ENCODE measurements at regions not wholly inside any gene's neighbourhood (a gene's known extent, or its start where the extent isn't known, plus 50 kb on each side); places are given as distances from the start of the nearest gene placed in this dataset.

DNA sequence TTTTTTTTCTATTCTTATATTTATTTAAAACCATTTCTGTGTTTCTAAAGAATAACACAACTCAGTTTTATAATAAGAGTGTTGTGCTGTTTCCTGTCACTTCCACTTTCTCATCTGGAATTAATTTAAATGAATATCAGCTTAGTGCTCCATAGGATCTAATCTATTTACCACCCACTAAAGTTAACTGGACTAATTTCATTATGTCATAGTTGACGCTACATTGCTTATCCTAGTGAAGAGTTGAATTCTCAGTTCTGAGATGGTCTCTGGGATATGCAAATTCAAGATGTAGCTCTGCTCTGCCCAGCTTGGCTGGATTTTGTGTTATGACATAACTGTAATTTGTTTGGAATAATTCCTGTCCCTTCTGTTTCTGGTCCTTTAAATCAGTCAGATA is 380.1 kb downstream of the METTL15 start:
- H3K4me1 Mint-ChIP-seq (ENCODE audit: low read depth): no peaks in the 10 kb centered on the region
- H3K27me3 Mint-ChIP-seq: no peaks in the 10 kb centered on the region
- no peak for DNase-seq
- TF ChIP-seq, protein P1, sequence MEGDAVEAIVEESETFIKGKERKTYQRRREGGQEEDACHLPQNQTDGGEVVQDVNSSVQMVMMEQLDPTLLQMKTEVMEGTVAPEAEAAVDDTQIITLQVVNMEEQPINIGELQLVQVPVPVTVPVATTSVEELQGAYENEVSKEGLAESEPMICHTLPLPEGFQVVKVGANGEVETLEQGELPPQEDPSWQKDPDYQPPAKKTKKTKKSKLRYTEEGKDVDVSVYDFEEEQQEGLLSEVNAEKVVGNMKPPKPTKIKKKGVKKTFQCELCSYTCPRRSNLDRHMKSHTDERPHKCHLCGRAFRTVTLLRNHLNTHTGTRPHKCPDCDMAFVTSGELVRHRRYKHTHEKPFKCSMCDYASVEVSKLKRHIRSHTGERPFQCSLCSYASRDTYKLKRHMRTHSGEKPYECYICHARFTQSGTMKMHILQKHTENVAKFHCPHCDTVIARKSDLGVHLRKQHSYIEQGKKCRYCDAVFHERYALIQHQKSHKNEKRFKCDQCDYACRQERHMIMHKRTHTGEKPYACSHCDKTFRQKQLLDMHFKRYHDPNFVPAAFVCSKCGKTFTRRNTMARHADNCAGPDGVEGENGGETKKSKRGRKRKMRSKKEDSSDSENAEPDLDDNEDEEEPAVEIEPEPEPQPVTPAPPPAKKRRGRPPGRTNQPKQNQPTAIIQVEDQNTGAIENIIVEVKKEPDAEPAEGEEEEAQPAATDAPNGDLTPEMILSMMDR (IDR thresholded peaks at IDR 0.05): no peak
- H3K36me3 Mint-ChIP-seq (ENCODE audit: low read depth): no peaks in the 10 kb centered on the region
- no peaks in the 10 kb centered on the region for H3K9me3 Mint-ChIP-seq
- H3K4me3 Mint-ChIP-seq: no peak overlapping the region
- no peak for ATAC-seq
- ChIA-PET CTCF (interaction anchor here (0.8 to 2.5 kb wide), 2 partner anchors 10 to 28 kb away, joined by 3 to 10 read pairs; no protein-coding TSS in a partner anchor), POLR2A (no interaction called here)
- no peak overlapping the region for H3K27ac Mint-ChIP-seq
- intact Hi-C loops (cut with micrococcal nuclease): no loop called here

- ChIA-PET CTCF (no interaction called here), POLR2A (no interaction called here)
- DNase-seq: no peak
- Mint-ChIP-seq H3K4me3 (no peak overlapping the region), H3K4me1 (ENCODE audit: low read depth) (no peaks in the 10 kb centered on the region), H3K36me3 (ENCODE audit: low read depth) (no peaks in the 10 kb centered on the region), H3K27ac (no peak overlapping the region), H3K27me3 (no peaks in the 10 kb centered on the region), H3K9me3 (no peaks in the 10 kb centered on the region)
- intact Hi-C loops (cut with micrococcal nuclease): no loop called here
- no peak for ATAC-seq
- TF ChIP-seq, protein P1 (IDR thresholded peaks at IDR 0.05): no peak
Measured at GRCh38 chr11:28483072-28483867, 375.1 kb downstream of the METTL15 start.

DNA sequence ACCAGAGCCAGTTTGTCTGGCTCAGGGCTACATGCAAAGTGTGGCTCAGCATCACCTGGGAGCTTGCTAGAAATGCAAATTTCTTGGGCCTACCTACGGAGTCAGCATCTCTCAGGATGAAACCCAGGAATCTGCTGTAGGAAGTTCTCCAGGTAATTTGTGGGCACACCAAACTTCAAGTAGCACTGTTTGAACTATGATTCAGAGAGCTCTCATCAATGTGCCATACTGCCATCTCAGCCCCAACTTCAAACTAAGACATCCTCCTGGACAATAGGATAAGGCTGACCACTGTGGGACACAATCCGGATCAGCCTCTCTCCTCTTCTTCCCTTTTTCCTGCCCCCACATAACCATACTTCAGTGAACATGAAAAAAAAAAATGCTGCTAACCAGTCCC is 374.5 kb downstream of the METTL15 start:
- ChIA-PET CTCF (no interaction called here), POLR2A (no interaction called here)
- Mint-ChIP-seq H3K27me3 (no peaks in the 10 kb centered on the region), H3K4me3 (no peak overlapping the region), H3K36me3 (ENCODE audit: low read depth) (no peaks in the 10 kb centered on the region), H3K4me1 (ENCODE audit: low read depth) (no peaks in the 10 kb centered on the region), H3K27ac (no peak overlapping the region), H3K9me3 (no peaks in the 10 kb centered on the region)
- intact Hi-C loops (cut with micrococcal nuclease): no loop called here
- ATAC-seq (no peak), DNase-seq (no peak)
- TF ChIP-seq, protein P1 (IDR thresholded peaks at IDR 0.05): no peak

DNA sequence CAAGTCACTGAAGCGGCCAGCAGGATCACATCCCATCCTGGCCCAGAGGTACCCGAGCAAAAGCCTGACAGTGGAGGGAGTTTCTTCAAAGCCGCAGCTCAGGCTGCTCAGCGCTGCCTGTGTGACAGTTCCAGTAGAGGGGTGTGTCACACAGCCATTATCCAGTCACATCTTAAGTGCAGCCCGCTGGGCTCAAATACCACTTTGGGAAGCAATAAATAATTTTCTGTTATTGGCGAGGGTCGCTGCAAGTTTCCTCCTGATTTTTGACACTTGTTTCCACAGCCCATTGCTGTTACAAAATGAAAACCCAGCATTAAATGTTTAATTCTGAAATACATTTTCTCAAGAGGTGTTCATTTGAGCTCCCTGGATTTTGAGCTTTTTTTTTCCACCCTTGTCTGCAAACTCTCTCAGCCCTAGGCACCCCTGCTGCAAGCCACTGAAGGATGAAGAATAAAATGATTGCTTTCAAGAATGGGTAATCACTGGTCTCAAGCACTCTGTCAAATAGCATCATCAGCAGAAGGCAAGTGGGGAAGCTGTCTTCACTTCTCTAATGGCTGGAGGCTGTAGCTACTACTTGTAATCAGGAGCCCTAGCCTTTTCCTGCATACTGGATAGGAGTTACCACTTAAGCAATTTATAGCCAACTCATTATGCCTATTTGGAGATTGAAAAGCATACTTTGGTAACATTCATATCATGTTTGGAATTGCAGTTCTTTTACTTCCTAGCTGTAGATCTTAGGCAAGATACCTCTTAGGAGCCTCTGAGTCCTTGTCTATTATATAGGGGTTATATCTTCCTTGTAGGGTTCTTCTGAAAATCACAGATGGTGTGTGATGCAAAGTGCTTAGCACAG is 373.7 kb downstream of the METTL15 start:
- Mint-ChIP-seq H3K27ac (no peak overlapping the region), H3K4me1 (ENCODE audit: low read depth) (no peaks in the 10 kb centered on the region), H3K36me3 (ENCODE audit: low read depth) (no peaks in the 10 kb centered on the region), H3K9me3 (no peaks in the 10 kb centered on the region), H3K27me3 (no peaks in the 10 kb centered on the region), H3K4me3 (no peak overlapping the region)
- intact Hi-C loops (cut with micrococcal nuclease): no loop called here
- no peak for DNase-seq
- CTCF ChIA-PET: interaction anchor here (1.2 kb wide), 1 partner anchor 9 kb away, joined by 3 read pairs; no protein-coding TSS in a partner anchor
- no peak for ATAC-seq
- TF ChIP-seq, protein P1 (IDR thresholded peaks at IDR 0.05): no peak
- POLR2A ChIA-PET: interaction anchor here (0.6 kb wide), 1 partner anchor 19 kb away, joined by 3 read pairs; no protein-coding TSS in a partner anchor

- no peak for ATAC-seq
- no peak overlapping the region for H3K4me3 Mint-ChIP-seq
- H3K9me3 Mint-ChIP-seq: no peaks in the 10 kb centered on the region
- H3K27ac Mint-ChIP-seq: no peak overlapping the region
- no peak for DNase-seq
- TF ChIP-seq, protein P1 (IDR thresholded peaks at IDR 0.05): no peak
- H3K4me1 Mint-ChIP-seq (ENCODE audit: low read depth): no peaks in the 10 kb centered on the region
- POLR2A ChIA-PET: no interaction called here
- H3K36me3 Mint-ChIP-seq (ENCODE audit: low read depth): no peaks in the 10 kb centered on the region
- no peaks in the 10 kb centered on the region for H3K27me3 Mint-ChIP-seq
- CTCF ChIA-PET: no interaction called here
- intact Hi-C loops (cut with micrococcal nuclease): no loop called here
Measured at GRCh38 chr11:28480406-28480805, 372.2 kb downstream of the METTL15 start.

Data from activated CD8-positive, alpha-beta T cell treated with anti-CD3 and anti-CD28 coated beads for 36 hours (primary cell).